ENCODE measurements at regions not wholly inside any gene's neighbourhood (a gene's known extent, or its start where the extent isn't known, plus 50 kb on each side); places are given as distances from the start of the nearest gene placed in this dataset.

DNA sequence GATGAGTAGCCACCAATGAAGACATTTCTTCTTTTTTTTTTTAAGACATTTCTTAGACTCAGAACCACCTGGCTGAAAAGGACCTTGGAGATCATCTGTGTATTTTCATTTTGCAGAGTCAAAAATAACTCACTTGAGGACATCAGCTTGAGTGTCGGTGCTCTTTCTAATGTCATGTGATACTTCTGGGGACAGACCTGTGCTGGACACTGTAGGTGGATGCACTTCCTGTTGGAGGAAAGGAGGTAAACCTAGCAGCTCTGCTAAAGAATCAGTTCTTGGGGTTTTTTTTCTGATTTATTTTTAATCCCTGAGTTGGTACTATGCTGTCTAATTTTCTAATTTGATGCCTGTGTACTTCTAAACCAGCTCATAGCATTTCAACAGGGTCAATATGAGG is 283.9 kb upstream of the CRIM1 start:
- POLR2A ChIA-PET, result no interaction called here

GRCh38 chr2:36069074-36069473 is 286.5 kb upstream of the CRIM1 start:
- ChIA-PET CTCF (no interaction called here), POLR2A (no interaction called here)

More for the DNA sequence above, 283.9 kb upstream of the CRIM1 start:
- CTCF ChIA-PET, result interaction anchor here (0.9 kb wide), 1 partner anchor 222 kb away, joined by 3 read pairs; no protein-coding TSS in a partner anchor

DNA sequence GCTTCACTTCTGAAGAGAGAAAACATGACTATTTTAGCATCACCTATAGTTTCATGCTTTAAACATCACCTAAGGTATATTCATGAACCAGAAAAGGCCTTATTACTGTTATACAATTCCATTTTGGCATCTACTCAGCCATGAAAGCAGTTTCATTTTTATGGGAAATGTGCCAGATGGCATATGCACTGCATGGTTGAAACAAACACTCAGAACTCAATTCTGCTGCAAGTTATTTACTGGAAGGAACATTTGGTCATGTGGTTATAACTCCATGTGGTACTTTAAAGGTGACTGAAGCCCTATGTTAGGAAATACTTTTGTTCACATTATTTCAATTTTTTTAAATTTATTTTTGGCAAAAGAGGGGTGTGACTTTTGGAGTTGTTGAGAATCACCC is 287.5 kb upstream of the CRIM1 start:
- ChIA-PET POLR2A (no interaction called here), CTCF (no interaction called here)

DNA sequence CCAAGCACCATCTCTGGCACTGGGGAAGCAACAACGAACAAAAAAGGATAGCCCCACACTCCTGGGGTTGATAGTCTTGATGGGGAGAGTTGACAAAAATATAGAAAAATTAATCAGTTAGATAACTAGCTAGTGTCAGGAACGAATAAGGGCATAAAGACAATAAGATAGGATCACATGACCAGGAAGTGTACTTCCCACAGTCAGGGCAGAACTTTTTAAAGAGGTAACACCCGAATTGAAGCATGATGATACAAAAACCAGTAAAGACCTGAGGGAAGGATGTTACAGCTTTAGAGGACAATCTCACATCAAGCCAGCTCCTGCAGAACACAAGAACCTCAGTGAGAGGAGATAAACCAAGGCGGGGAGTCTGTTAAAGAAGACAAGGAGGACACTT is 295.4 kb upstream of the CRIM1 start:
- ChIA-PET CTCF (no interaction called here), POLR2A (no interaction called here)

- POLR2A ChIA-PET, result no interaction called here
- CTCF ChIA-PET, result no interaction called here
These were observed 295.9 kb upstream of the CRIM1 start for GRCh38 chr2:36059691-36060090.

DNA sequence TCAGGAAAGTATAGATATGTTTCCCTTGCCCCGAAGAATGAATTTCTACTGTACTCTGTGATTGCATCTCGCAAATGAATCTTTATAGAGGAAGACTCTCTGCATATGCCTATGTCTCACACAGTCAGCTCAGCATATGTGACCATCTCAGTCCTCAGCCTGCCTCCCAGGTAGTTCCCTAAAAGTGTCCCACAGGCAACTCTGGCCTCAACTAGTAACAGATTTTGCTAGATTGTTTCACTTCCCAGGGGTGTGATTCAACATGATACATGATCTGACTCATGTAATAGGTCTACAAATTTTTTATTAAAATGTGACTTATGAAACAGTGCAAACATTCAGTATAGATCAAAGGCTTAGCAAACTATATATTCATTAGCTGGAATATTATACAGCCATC is 296.6 kb upstream of the CRIM1 start:
- ChIA-PET POLR2A (no interaction called here), CTCF (no interaction called here)

DNA sequence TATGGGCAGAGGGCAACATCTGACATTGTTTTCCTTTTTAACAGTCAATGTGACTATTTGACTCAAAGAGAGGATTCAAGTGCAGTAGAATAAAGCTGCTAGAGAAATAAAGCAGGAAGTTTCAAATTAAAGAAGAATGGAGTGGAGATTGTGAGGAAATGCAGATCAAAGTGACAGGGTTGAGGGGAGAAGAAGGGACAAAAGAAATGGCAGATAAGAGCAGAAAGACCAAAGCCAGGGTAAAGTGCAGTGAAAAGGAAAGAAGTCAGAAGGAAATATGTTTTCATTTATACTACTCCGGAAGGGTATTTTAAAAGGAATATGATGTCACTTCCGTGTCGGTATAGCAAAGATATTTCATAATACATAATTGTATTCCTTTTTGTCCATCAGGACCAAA is 297.5 kb upstream of the CRIM1 start:
- ChIA-PET CTCF (no interaction called here), POLR2A (no interaction called here)

- ChIA-PET CTCF (no interaction called here), POLR2A (no interaction called here)
These were observed 302.8 kb upstream of the CRIM1 start for GRCh38 chr2:36052819-36053218.

DNA sequence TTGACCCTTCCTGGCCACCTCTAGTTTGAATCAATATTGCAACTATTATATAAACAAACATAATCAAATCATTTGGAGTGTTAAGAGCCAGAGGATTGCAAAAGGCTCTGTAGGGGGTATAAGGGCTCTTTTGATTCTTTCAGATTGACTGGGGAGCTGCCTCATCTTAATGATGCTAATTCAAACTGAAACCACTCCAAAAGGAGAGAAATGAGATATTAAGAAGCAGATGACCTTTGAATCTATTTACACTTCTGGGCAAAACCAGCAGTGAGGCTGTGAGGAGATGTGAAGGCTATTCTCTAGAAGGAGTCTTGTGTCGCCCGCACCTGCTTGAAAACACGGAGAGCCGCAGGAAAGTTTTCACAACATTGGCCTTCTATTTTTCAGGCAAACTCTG is 311.2 kb upstream of the CRIM1 start:
- ChIA-PET POLR2A (no interaction called here), CTCF (no interaction called here)

DNA sequence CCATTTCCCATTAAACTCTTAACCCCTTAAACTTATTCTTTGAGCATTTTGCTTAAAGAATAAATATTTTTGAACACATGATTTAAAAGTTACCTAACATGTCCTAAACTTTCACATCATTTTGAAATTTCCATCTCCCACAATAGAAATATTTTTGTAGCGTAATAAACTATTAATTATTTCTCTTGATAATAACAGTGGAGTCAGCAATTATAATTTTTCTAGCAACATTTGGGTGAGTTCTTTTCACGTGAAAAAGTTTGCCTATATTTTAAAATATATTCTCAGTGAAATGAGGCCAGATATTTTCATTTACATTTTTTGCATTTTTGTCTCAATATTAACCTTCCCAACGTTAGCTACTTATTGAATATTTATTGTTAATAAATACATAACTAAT is 320.4 kb upstream of the CRIM1 start:
- ChIA-PET POLR2A (no interaction called here), CTCF (no interaction called here)

DNA sequence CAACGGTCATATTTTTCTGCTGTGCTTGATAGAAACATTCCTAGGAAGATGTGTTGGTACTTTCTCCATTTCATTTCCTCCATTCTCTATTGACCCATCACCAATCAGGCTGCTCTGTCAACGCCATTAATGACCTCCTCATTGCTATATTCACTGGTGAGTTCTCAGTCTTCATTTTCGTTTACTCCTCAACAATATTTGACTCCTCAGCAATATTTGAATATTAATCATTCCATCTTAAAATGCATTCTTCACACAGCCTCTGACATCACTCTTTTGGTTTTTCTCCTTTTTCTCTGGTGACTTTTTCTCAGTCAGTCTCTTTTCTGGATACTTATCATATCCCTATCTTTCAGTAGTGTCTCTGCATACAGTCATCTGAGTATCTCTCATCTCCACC is 323.5 kb upstream of the CRIM1 start:
- CTCF ChIA-PET, result no interaction called here
- POLR2A ChIA-PET, result no interaction called here

DNA sequence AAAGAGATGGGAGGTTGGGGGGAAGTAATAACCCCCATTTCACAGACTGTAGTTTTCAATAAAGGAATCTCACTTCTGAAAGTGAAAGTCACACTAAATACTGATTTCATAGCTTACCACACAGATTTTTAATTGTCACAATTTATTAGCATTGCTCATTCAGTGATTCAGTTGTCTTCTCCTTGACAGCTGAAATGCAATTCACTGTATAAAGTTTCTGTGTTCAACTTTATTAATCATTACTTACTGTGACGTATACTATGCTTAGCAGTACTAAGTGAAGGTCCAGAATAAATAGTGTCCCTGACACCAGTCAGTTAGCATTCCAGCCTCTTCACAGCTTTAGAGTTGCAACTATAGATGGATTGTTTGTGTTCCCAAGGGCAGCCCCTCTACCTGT is 324.1 kb upstream of the CRIM1 start:
- POLR2A ChIA-PET, result no interaction called here
- CTCF ChIA-PET, result no interaction called here

DNA sequence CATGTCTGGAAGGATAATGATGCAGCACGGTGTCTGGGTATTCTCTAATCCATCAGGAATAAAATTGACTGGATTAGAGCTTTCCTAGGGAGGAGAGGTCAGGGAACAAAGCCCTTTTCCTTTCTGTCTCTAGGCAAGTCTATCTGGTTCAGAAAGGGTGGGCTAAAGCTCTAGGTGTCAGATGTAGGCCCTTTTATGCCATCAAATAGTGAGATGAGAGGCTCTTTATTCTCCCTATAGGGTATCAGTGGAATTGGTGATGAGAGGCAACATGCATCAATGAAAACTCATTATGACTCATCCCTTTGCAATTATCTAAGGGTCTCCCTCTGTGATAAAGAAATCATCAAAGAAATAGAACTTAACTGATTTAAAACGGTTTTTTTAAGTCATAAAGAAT is 328.0 kb upstream of the CRIM1 start:
- ChIA-PET POLR2A (no interaction called here), CTCF (interaction anchor here (1.1 kb wide), 1 partner anchor 29 kb away, joined by 3 read pairs; no protein-coding TSS in a partner anchor)

GRCh38 chr2:36013064-36013463 is 342.5 kb upstream of the CRIM1 start:
- POLR2A ChIA-PET, result no interaction called here
- CTCF ChIA-PET, result no interaction called here

DNA sequence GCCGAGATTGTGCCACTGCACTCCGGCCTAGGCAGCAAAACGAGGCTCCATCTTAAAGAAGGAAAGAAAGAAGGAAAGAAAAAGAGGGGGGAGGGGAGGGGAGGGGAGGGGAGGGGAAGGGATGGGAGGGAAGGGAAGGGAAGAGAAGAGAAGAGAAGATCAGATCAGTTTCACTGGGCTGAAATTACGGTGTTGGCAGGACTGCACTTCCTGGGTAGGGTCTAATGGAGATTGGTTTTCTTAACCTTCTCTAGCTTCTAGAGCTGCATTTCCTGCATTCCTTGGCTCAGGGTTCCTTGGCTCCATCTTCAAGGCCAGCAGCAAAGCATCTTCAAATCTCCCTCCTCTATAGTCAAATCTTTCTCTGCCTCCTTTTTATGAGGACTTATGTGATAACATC is 349.1 kb upstream of the CRIM1 start:
- POLR2A ChIA-PET, result no interaction called here
- CTCF ChIA-PET, result no interaction called here

DNA sequence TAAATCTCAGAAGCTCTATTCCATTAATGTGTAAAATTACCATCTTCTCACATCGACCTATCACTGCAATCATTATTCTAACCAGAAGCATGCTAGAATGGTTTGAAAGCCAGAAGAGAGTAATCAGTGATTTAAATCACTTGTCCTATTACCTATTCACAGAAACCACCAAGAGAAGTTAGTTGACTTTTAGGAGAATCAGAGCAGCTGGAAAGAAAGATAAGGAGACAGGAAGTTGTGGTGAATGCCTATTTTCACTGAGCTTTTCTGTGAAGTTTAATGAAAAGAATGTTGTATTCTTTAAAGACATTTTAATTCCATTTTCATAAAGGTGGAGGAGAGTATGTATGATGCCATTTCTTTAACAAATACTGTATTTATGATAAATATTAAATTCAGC is 352.6 kb upstream of the CRIM1 start:
- POLR2A ChIA-PET, result no interaction called here
- CTCF ChIA-PET, result no interaction called here

DNA sequence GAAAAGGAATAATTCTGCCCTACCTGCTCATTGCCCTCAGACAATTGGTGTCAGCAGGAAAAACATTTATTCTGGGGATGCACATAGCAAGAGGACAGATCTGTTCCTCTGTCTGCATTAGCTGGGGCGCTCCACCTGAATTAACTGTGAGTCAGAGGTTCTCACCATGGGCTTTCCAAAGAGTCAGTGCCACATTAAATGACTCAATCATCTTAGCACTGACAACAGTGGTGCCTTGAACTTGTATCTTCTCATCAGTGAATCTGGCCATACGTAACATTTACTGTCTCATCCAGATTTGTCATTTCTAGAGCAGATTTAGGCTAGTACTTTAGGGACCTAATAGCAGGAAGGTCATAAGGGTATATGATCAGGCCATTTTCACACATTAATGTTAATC is 358.1 kb upstream of the CRIM1 start:
- POLR2A ChIA-PET, result interaction anchor here (0.7 kb wide), 1 partner anchor 8 kb away, joined by 3 read pairs; no protein-coding TSS in a partner anchor
- CTCF ChIA-PET, result no interaction called here

DNA sequence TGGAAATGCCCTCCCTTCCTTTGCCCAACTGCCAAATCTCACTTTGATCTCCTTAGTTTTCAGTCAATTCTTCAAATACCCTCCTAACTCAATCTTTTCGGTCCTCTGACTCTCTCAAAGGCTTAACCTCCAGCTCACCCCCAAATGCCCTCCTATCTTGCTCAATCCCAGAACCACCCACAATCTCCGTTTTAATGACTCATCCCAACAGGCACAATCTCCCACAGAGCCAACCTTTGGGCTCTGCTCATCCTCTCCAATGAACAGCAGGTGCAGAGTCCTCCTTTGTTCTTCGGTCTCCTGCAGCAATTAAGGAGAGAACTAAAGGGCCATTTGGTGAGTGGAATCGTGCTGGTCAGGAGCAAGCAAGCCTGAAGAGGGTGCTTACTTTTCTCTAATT is 366.1 kb upstream of the CRIM1 start:
- CTCF ChIA-PET, result no interaction called here
- POLR2A ChIA-PET, result interaction anchor here (0.5 to 0.6 kb wide), 2 partner anchors 8 to 180 kb away, joined by 3 to 4 read pairs; no protein-coding TSS in a partner anchor

DNA sequence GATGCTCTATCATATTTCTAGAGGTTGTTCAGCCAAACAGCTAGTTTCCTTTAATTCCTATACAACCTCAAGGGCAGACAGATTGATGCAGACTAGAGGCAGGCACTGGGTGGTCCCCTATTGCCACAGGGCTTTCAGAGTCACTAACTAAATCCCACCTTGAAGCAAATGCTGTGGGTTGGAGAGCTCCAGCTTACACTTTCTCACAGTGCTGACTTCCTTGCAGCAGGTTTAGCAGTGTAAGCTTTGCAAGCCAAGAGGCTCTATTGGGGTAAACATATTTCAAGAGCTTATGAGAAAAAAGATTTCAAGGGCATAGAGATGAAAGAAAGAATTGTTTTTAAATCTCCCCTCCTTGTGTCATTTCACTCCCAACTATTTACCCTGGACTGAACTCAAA is 366.5 kb upstream of the CRIM1 start:
- POLR2A ChIA-PET, result interaction anchor here (0.6 kb wide), 1 partner anchor 9 kb away, joined by 3 read pairs; no protein-coding TSS in a partner anchor
- CTCF ChIA-PET, result no interaction called here

DNA sequence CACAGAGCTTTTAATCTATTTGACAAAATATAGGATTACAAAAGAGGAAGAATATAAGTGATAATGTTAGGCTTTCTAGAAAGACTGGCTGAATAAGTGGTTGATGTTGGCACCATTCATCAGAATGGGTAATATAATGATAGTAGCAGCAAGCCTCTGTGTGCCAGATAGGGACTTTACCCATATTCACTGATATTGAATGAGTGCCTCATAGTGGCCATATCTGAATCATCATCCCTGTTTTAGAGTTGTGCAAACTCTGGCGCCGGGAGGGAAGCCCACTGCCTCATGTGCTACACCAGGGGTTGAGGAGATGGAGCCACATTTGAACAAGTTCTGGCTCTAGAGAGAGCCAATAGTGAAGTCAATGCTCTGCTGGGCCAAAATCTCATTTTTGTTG is 368.7 kb upstream of the CRIM1 start:
- ChIA-PET CTCF (no interaction called here), POLR2A (no interaction called here)

DNA sequence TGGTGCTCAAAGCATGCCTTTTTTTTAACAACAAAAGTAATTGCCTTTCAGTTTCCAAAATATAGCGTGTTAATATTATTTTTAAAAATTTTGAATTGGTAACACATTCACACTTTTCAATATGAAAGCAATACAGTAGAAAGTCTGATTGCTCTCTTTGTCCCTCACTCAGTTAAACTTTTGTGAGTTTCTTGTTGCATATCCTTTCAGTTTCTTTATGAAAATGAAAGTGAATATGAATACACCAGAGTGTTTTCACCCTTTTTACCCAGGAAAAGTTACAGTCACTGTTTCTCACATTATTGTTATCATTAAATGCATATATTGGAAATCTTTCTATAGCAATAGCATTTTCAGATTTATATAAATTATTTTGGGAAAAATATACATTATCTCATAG is 377.4 kb upstream of the CRIM1 start:
- CTCF ChIA-PET, result no interaction called here
- POLR2A ChIA-PET, result no interaction called here

DNA sequence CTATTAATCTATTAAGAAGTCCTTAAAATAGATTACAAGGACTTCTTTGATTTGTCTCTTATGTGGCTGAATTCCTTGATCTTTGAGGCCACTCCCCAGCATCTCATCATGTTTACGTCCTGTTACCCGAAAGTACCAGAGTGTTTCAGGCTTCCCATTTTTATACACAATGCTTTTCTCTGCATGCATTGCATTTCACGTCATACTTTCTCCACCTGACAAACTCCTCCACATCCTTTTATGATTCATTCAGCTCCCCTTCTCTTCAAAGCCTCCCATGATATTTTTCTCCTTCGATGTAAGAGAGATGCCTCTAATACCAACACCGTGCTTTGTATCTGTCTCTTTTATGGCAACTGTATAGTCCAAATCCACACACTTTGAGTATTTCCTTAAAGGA is 379.0 kb upstream of the CRIM1 start:
- CTCF ChIA-PET, result no interaction called here
- POLR2A ChIA-PET, result no interaction called here

DNA sequence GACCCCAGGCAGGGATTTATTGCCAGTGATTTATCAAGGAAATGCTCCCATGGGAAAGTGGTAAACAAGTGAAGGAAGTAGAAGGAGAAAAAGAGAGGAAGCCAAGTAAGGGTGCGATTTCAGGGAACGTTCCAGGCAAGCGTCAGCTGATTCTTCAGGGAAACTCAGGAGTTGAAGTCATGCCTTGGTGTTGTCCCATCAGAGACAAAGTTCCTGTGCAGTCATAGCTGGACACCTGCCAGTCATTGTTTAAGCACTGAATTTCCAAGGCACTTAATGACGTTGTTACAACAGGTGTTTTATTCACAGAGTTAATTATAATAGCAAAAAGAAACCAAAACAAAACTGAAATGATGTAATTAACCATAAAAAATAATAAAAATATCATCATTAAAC is 381.8 kb upstream of the CRIM1 start:
- ChIA-PET CTCF (no interaction called here), POLR2A (no interaction called here)
